Lung (tissue), 11 donors: ENCODE measurements at regions not wholly inside any gene's neighbourhood (a gene's known extent, or its start where the extent isn't known, plus 50 kb on each side); places are given as distances from the start of the nearest gene placed in this dataset.

Source experiments
- ATAC-seq: fragments of 200-7000 bp; cut with Tn5 transposase; one replicate; pipeline ENCODE4 v1.9.1; 2020; ENCODE audit warnings: moderate number of reproducible peaks; ENCODE audit not compliant: insufficient read depth, low FRiP score
- DNase-seq, 3 donors: peaks; one replicate each; pipeline ENCODE4 v3.0.0-alpha.2; 2013 to 2017
- H3K27ac ChIP-seq, 2 donors: one replicate each; pipeline ENCODE4 v1.5.1; 2013; ENCODE audit warnings: mild to moderate bottlenecking in 2 of 2, moderate library complexity in 2 of 2, control low read depth in 1 of 2, inconsistent platforms in 1 of 2, low read depth in 1 of 2, low read length in 1 of 2
- H3K27me3 ChIP-seq, 3 donors: one replicate each; pipeline ENCODE4 v1.5.1; 2013; ENCODE audit warnings: low read length in 2 of 3; ENCODE audit not compliant: control insufficient read depth in 3 of 3, insufficient read depth in 3 of 3
- H3K36me3 ChIP-seq, 4 donors: one replicate each; pipeline ENCODE4 v1.5.1; 2013; ENCODE audit warnings: low read length in 4 of 4, mild to moderate bottlenecking in 1 of 4, moderate library complexity in 1 of 4; ENCODE audit not compliant: control insufficient read depth in 4 of 4, insufficient read depth in 4 of 4
- H3K4me1 ChIP-seq, 5 donors: one replicate each; pipeline ENCODE4 v1.5.1; 2013; ENCODE audit warnings: low read length in 5 of 5, mild to moderate bottlenecking in 2 of 5, moderate library complexity in 1 of 5; ENCODE audit not compliant: control insufficient read depth in 5 of 5, insufficient read depth in 5 of 5
- H3K4me3 ChIP-seq: one replicate; pipeline ENCODE4 v1.5.1; 2013; ENCODE audit warnings: mild to moderate bottlenecking, control low read depth, moderate library complexity
- H3K9ac ChIP-seq, 2 donors: one replicate each; pipeline ENCODE4 v1.5.1; 2013; ENCODE audit warnings: low read length in 2 of 2, control low read depth in 1 of 2; ENCODE audit not compliant: insufficient read depth in 1 of 2
- H3K9me3 ChIP-seq, 4 donors: one replicate each; pipeline ENCODE4 v1.5.1; 2013; ENCODE audit warnings: low read length in 3 of 4, mild to moderate bottlenecking in 1 of 4, moderate library complexity in 1 of 4; ENCODE audit not compliant: control insufficient read depth in 4 of 4, insufficient read depth in 3 of 4
- WGBS, 2 donors: extraction: QIAGEN DNeasy Blood & Tissue Kit; methylation state at CpG; one replicate each; pipeline ENCODE4 v1.1.7; 2013; 5-methylcytosine and 5-hydroxymethylcytosine counted together
- TF ChIP-seq, protein P1 (sequence below): IDR thresholded peaks from 2 replicates; pipeline ENCODE4 v1.5.1; 2012; ENCODE audit warnings: mild to moderate bottlenecking; ENCODE audit errors: control extremely low read depth, extremely low read depth
- donor health status: control.
- donor health status: control.
- donor health status: Bipolar disorder and iron deficiency.
- donor health status: healthy.
- donor health status: DM: yes; HTN: yes; CAD: no.

DNA sequence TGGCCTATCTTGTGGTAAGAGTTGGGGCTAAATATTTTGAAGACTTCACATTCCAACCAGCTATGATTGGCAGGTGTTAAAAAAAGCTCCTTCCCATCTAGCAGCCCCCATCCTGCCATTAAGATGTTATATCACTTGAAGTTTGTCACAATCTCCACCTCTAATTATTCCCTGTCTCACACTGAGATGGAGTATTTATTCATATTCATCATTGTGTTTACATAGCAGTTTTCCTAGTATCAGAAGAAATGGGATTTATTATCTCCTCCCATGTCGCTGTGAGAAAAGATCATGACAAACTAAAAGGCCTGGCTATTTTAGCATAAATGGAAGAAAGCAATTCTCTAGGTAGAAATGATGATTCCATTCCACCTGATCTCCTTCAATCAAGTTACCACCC, 653.6 kb downstream of the GABRG2 start:
- Histone ChIP-seq H3K4me3 (no peak overlapping the region), H3K36me3 (no peaks in the 10 kb centered on the region), H3K4me1 (no peaks in the 10 kb centered on the region), H3K9me3 (peaks cover 0 to 10% (median 2%) of the 10 kb centered on the region in 4 donors), H3K27me3 (no peaks in the 10 kb centered on the region), H3K9ac (no peak overlapping the region), H3K27ac (no peak overlapping the region)
- DNase-seq (no peak), ATAC-seq (no peak)
- WGBS, 2 donors: 72 to 73% methylated on average over 1 of the region's 1 CpG
- TF ChIP-seq, protein P1, sequence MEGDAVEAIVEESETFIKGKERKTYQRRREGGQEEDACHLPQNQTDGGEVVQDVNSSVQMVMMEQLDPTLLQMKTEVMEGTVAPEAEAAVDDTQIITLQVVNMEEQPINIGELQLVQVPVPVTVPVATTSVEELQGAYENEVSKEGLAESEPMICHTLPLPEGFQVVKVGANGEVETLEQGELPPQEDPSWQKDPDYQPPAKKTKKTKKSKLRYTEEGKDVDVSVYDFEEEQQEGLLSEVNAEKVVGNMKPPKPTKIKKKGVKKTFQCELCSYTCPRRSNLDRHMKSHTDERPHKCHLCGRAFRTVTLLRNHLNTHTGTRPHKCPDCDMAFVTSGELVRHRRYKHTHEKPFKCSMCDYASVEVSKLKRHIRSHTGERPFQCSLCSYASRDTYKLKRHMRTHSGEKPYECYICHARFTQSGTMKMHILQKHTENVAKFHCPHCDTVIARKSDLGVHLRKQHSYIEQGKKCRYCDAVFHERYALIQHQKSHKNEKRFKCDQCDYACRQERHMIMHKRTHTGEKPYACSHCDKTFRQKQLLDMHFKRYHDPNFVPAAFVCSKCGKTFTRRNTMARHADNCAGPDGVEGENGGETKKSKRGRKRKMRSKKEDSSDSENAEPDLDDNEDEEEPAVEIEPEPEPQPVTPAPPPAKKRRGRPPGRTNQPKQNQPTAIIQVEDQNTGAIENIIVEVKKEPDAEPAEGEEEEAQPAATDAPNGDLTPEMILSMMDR: no peak

DNA sequence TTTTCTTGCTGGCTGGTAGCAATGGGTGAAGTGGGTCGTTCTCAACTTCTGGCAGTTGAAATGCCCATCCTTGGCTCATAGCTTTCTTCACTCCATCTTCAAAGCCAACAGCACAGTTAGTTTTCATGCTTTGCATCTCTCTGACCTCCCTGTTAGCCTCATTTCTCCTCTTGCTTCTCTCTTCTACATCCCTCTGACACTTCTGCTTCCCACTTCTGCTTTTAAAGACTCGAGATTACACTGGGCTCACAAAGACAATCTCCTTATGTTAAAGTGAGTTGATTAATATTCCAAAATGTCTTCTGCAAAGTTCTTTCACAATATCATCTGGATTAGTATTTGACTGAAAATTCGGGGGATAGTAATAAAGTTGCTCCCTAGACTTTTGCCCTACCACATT, 684.8 kb upstream of the CCNG1 start:
- H3K4me3 ChIP-seq: no peak overlapping the region
- no peaks in the 10 kb centered on the region for H3K4me1 ChIP-seq
- TF ChIP-seq, protein P1: no peak
- 65 to 77% methylated on average over 3 of the region's 3 CpGs for WGBS, 2 donors
- peaks cover 0 to 5% (median 0%) of the 10 kb centered on the region in 4 donors for H3K9me3 ChIP-seq
- ATAC-seq: no peak
- DNase-seq: no peak
- no peaks in the 10 kb centered on the region for H3K27me3 ChIP-seq
- no peaks in the 10 kb centered on the region for H3K36me3 ChIP-seq
- no peak overlapping the region for H3K9ac ChIP-seq
- no peak overlapping the region for H3K27ac ChIP-seq

DNA sequence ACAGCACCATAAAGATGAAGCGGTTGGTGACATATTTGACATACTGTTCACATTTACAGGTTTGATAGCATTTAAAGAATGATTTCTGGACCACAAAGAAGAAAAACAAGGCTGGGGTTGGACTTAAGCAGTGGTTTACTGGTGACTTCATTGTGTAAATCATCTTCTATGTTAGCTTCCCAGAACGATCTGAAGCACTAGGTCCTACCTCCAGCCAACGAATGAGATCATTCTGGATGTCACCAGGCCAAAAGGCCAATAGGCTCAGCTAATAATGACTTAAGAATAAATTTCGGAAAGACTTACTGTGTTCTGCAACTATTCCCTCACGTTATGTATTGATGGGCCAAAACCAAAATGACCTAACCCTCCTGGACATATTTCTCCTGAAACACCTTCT, 675.3 kb upstream of the CCNG1 start:
- H3K27ac ChIP-seq: no peak overlapping the region
- WGBS, 2 donors: 72 to 78% methylated on average over 5 of the region's 5 CpGs
- H3K27me3 ChIP-seq: no peaks in the 10 kb centered on the region
- TF ChIP-seq, protein P1: no peak
- no peak for ATAC-seq
- no peaks in the 10 kb centered on the region for H3K9me3 ChIP-seq
- H3K4me1 ChIP-seq: no peaks in the 10 kb centered on the region
- no peak overlapping the region for H3K9ac ChIP-seq
- no peak overlapping the region for H3K4me3 ChIP-seq
- DNase-seq: no peak
- H3K36me3 ChIP-seq: no peaks in the 10 kb centered on the region

DNA sequence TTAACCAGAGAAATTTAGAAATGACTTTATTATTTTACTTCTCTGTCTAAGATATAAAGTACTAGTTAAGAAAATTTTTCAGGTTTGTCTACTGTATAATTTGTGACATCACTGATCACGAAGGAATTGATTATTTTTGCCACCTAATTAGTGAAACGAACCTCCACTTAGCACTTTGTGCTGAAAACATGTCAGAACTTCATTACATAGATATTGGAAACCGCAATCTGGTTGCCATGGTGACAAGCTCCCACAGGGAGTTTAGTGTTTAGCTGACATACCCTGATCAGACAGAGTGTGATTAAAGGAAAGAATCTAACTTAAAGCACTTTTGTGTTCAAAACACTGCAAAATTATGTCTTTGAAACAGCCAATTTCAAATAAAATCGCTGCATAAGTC, 668.4 kb upstream of the CCNG1 start:
- H3K4me1 ChIP-seq: no peaks in the 10 kb centered on the region
- no peaks in the 10 kb centered on the region for H3K27me3 ChIP-seq
- H3K9me3 ChIP-seq: no peaks in the 10 kb centered on the region
- H3K27ac ChIP-seq: no peak overlapping the region
- 37 to 57% methylated on average over 4 of the region's 4 CpGs for WGBS, 2 donors
- no peak overlapping the region for H3K4me3 ChIP-seq
- no peak for ATAC-seq
- TF ChIP-seq, protein P1: no peak
- no peak overlapping the region for H3K9ac ChIP-seq
- no peak for DNase-seq
- no peaks in the 10 kb centered on the region for H3K36me3 ChIP-seq
